GM06990 (cell line): ENCODE measurements at regions not wholly inside any gene's neighbourhood (a gene's known extent, or its start where the extent isn't known, plus 50 kb on each side); places are given as distances from the start of the nearest gene placed in this dataset.

Experiments used
- DNase-seq: peaks from one replicate; pipeline ENCODE4 v3.0.0-alpha.2; 2011; ENCODE audit not compliant: insufficient read length; ENCODE audit errors: extremely low read depth
- H3K27me3 ChIP-seq: replicated peaks from 2 replicates; pipeline ENCODE4 v1.6.0; 2011; ENCODE audit warnings: low read length; ENCODE audit not compliant: control insufficient read depth, insufficient read depth
- H3K36me3 ChIP-seq: 2 replicates; pipeline ENCODE4 v1.5.1; 2011; ENCODE audit warnings: low read length; ENCODE audit not compliant: control insufficient read depth, insufficient read depth
- H3K4me3 ChIP-seq: replicated peaks from 2 replicates; pipeline ENCODE4 v1.5.1; 2011; ENCODE audit warnings: low read depth, mild to moderate bottlenecking, control low read depth, low read length
- CTCF ChIP-seq: IDR thresholded peaks from 2 replicates; pipeline ENCODE4 v1.5.1; 2011; ENCODE audit warnings: low read length, control low read depth, mild to moderate bottlenecking, inconsistent platforms; ENCODE audit not compliant: insufficient read depth, poor library complexity, severe bottlenecking

GRCh38 chr7:156151658-156152057 lies 339.4 kb upstream of the SHH start:
- no peak for DNase-seq
- no peak for TF ChIP-seq CTCF
- Histone ChIP-seq H3K36me3 (no peaks in the 10 kb centered on the region), H3K4me3 (no peak overlapping the region), H3K27me3 (no peaks in the 10 kb centered on the region)

GRCh38 chr7:156151078-156151477 lies 338.8 kb upstream of the SHH start:
- TF ChIP-seq CTCF, result no peak
- Histone ChIP-seq H3K27me3 (no peaks in the 10 kb centered on the region), H3K4me3 (no peak overlapping the region), H3K36me3 (no peaks in the 10 kb centered on the region)
- no peak for DNase-seq

GRCh38 chr7:156148995-156149394 lies 336.7 kb upstream of the SHH start:
- DNase-seq, result no peak
- no peaks in the 10 kb centered on the region for H3K27me3 ChIP-seq
- no peak overlapping the region for H3K4me3 ChIP-seq
- no peak for TF ChIP-seq CTCF
- no peaks in the 10 kb centered on the region for H3K36me3 ChIP-seq

GRCh38 chr7:156148547-156148946 lies 336.3 kb upstream of the SHH start:
- H3K27me3 ChIP-seq, result no peaks in the 10 kb centered on the region
- H3K4me3 ChIP-seq, result no peak overlapping the region
- TF ChIP-seq CTCF, result no peak
- no peaks in the 10 kb centered on the region for H3K36me3 ChIP-seq
- no peak for DNase-seq

- Histone ChIP-seq H3K36me3 (no peaks in the 10 kb centered on the region), H3K4me3 (no peak overlapping the region), H3K27me3 (no peaks in the 10 kb centered on the region)
- TF ChIP-seq CTCF, result no peak
- no peak for DNase-seq
Observed at GRCh38 chr7:156147756-156148504, 335.7 kb upstream of the SHH start.

- DNase-seq, result no peak
- H3K27me3 ChIP-seq, result no peaks in the 10 kb centered on the region
Observed at GRCh38 chr7:156147104-156147503, 334.8 kb upstream of the SHH start.

More at GRCh38 chr7:156147104-156147503, 334.8 kb upstream of the SHH start:
- H3K36me3 ChIP-seq, result no peaks in the 10 kb centered on the region
- no peak for TF ChIP-seq CTCF
- H3K4me3 ChIP-seq, result no peak overlapping the region
